K562 (cell line): ENCODE measurements at regions not wholly inside any gene's neighbourhood (a gene's known extent, or its start where the extent isn't known, plus 50 kb on each side); places are given as distances from the start of the nearest gene placed in this dataset.

ENCODE experiments used
- ATAC-seq: fragments of 200-7000 bp; cut with Tn5 transposase; 3 replicates; pipeline ENCODE4 v1.9.1; 2020; ENCODE audit warnings: moderate library complexity
- BruUV-seq: library from RNA; stranded (reverse); fragments of 400-500 nt; replicated peaks from 2 replicates; lab custom pipeline; 2021; lab: Mats Ljungman, UMichigan
- CTCF ChIA-PET: fragments of 300-600 bp; formaldehyde crosslinking; extraction: SDS; loops from one replicate; lab custom pipeline; 2021; ENCODE audit warnings: low intra/inter-chr PET ratio; lab: Yijun Ruan, JAX
- POLR2A ChIA-PET: fragments of 300-600, 350-650 bp; sonication (Branson Sonifier 250); formaldehyde crosslinking; extraction: SDS; loops from one replicate; lab custom pipeline; 2021; ENCODE audit warnings: antibody characterized with exemption, inconsistent platforms; lab: Yijun Ruan, JAX
- DNase-seq, 4 experiments: peaks; one replicate each; pipeline versions ENCODE4 v3.0.0 to v3.0.0-alpha.2; 2011 to 2018; ENCODE audit warnings: low spot score in 3 of 4, mixed read lengths in 3 of 4; ENCODE audit errors: extremely low read depth in 1 of 4
- FAIRE-seq: peaks from 2 replicates; lab custom pipeline; 2011; peaks lifted over from hg19 to GRCh38; lab: Jason Lieb, UNC
- H2AFZ ChIP-seq: 2 replicates; pipeline ENCODE4 v1.6.0; 2011; ENCODE audit warnings: low read depth, low read length, control low read depth, inconsistent platforms
- H3K27ac ChIP-seq: fragments of 200-600 bp; 3 replicates; pipeline ENCODE4 v1.8.0; 2011; ENCODE audit warnings: low read depth, mild to moderate bottlenecking, control low read depth, inconsistent platforms, low read length, moderate library complexity, mixed read lengths; ENCODE audit errors: extremely low read depth
- H3K27me3 ChIP-seq, 2 experiments: fragments of 300-600 bp in 1 of 2; 2 replicates in 1 of 2; 3 replicates in 1 of 2; pipeline versions ENCODE4 v1.6.0 to v1.8.0; 2011; ENCODE audit warnings: inconsistent platforms in 2 of 2, low read length in 2 of 2, mild to moderate bottlenecking in 1 of 2, mixed read lengths in 1 of 2, moderate library complexity in 1 of 2; ENCODE audit not compliant: control insufficient read depth in 2 of 2, insufficient read depth in 2 of 2
- H3K36me3 ChIP-seq: fragments of 300-600 bp; 3 replicates; pipeline ENCODE4 v1.8.0; 2011; ENCODE audit warnings: mild to moderate bottlenecking, low read length, inconsistent platforms; ENCODE audit not compliant: control insufficient read depth, insufficient read depth
- H3K4me1 ChIP-seq, 2 experiments: fragments of 200-600 bp in 1 of 2; replicated peaks in 1 of 2; 2 replicates in 1 of 2; 3 replicates in 1 of 2; pipeline versions ENCODE4 v1.5.1 to v1.8.0; 2011; ENCODE audit warnings: inconsistent platforms in 2 of 2, low read length in 2 of 2, mild to moderate bottlenecking in 1 of 2, mixed read lengths in 1 of 2, moderate library complexity in 1 of 2; ENCODE audit not compliant: control insufficient read depth in 2 of 2, insufficient read depth in 2 of 2
- H3K4me2 ChIP-seq: 2 replicates; pipeline ENCODE4 v1.6.1; 2011; ENCODE audit warnings: low read length, control low read depth, inconsistent platforms, mixed read lengths; ENCODE audit not compliant: insufficient read depth
- H3K4me3 ChIP-seq: fragments of 200-600 bp; sonication (generic), shearing (Covaris generic); 2 replicates; pipeline ENCODE4 v1.5.1; 2016; ENCODE audit warnings: control low read depth, inconsistent platforms
- H3K79me2 ChIP-seq: fragments of 200-600 bp; 3 replicates; pipeline ENCODE4 v1.8.0; 2011; ENCODE audit warnings: low read length, inconsistent platforms; ENCODE audit not compliant: control insufficient read depth, insufficient read depth
- H3K9ac ChIP-seq, 2 experiments: 2 replicates each; pipeline versions ENCODE4 v1.6.0 to v1.6.1; 2011; ENCODE audit warnings: low read depth in 2 of 2, low read length in 2 of 2, control low read depth in 1 of 2, inconsistent platforms in 1 of 2, mild to moderate bottlenecking in 1 of 2, mixed read lengths in 1 of 2; ENCODE audit not compliant: insufficient read depth in 1 of 2
- H3K9me1 ChIP-seq: one replicate; pipeline ENCODE4 v1.6.0; 2011; ENCODE audit warnings: inconsistent platforms, mild to moderate bottlenecking, low read length, moderate library complexity; ENCODE audit not compliant: control insufficient read depth, insufficient read depth
- H3K9me3 ChIP-seq: replicated peaks from 2 replicates; pipeline ENCODE4 v1.5.1; 2011; ENCODE audit warnings: low read depth, low read length, inconsistent platforms; ENCODE audit not compliant: control insufficient read depth, insufficient read depth
- H4K20me1 ChIP-seq: replicated peaks from 2 replicates; pipeline ENCODE4 v1.6.1; 2011; ENCODE audit warnings: low read length, inconsistent platforms, mixed read lengths; ENCODE audit not compliant: control insufficient read depth, insufficient read depth
- ATF3 ChIP-seq, 2 experiments: fragments of 450-650 bp in 1 of 2; sonication (generic) in 1 of 2; formaldehyde crosslinking in 1 of 2; IDR thresholded peaks in 1 of 2; conservative IDR thresholded peaks in 1 of 2; 2 replicates each; pipeline versions ENCODE4 v1.6.1 to v1.8.1; 2016 to 2023; ENCODE audit warnings: mild to moderate bottlenecking in 2 of 2, moderate library complexity in 2 of 2, inconsistent platforms in 1 of 2, missing genetic modification reagents in 1 of 2
- BRCA1 ChIP-seq, 2 experiments: fragments of 450-650 bp in 1 of 2; sonication (generic) in 1 of 2; formaldehyde crosslinking in 1 of 2; IDR thresholded peaks; 2 replicates each; pipeline versions ENCODE4 v1.5.0 to v1.6.1; 2017 to 2020; ENCODE audit warnings: mild to moderate bottlenecking in 1 of 2, missing genetic modification reagents in 1 of 2
- CBFB ChIP-seq: sonication (generic); formaldehyde crosslinking; IDR thresholded peaks from 2 replicates; pipeline ENCODE4 v1.4.0; 2020; ENCODE audit warnings: mild to moderate bottlenecking, missing genetic modification reagents
- CEBPB ChIP-seq: fragments of 450-650 bp; IDR thresholded peaks from 2 replicates; pipeline ENCODE4 v1.6.1; 2016; ENCODE audit warnings: missing genetic modification characterization, missing compliant biosample characterization
- CEBPG ChIP-seq, 3 experiments: fragments of 200-800 bp in 1 of 3; sonication (Bioruptor generic) in 1 of 3; sonication (generic) in 1 of 3; formaldehyde crosslinking in 1 of 3; IDR thresholded peaks in 2 of 3; conservative IDR thresholded peaks in 1 of 3; 2 replicates each; pipeline versions ENCODE4 v1.6.1 to v1.8.0; 2016 to 2022; ENCODE audit warnings: missing compliant biosample characterization in 2 of 3, missing genetic modification characterization in 2 of 3, mild to moderate bottlenecking in 1 of 3, missing genetic modification reagents in 1 of 3
- ZNF830 ChIP-seq: fragments of 250-450 bp; sonication (Bioruptor Pico); IDR thresholded peaks from 2 replicates; pipeline ENCODE4 v1.5.0; 2021; ENCODE audit warnings: mild to moderate bottlenecking
- ZSCAN32 ChIP-seq: fragments of 450-650 bp; formaldehyde crosslinking; IDR thresholded peaks from 2 replicates; pipeline ENCODE4 v1.4.0; 2020; ENCODE audit warnings: mild to moderate bottlenecking, moderate library complexity
- WGBS: fragments of 100-300 bp; shearing (Covaris generic); methylation state at CpG from one replicate; pipeline ENCODE4 v1.1.6; 2016; ENCODE audit warnings: low coverage, mixed read lengths; ENCODE audit not compliant: insufficient coverage; ENCODE audit errors: missing lambda C conversion rate; 5-methylcytosine and 5-hydroxymethylcytosine counted together
- in situ Hi-C: fragments of 300-500 bp; cut with MboI; formaldehyde crosslinking; loops from 4 replicates; pipeline ENCODE4 v1.15.0; 2018; ENCODE audit warnings: inconsistent platforms, mixed read lengths
- intact Hi-C: fragments of 100-400 bp; cut with micrococcal nuclease; formaldehyde crosslinking; loops from 2 replicates; pipeline ENCODE4 v1.14.2; 2022

DNA sequence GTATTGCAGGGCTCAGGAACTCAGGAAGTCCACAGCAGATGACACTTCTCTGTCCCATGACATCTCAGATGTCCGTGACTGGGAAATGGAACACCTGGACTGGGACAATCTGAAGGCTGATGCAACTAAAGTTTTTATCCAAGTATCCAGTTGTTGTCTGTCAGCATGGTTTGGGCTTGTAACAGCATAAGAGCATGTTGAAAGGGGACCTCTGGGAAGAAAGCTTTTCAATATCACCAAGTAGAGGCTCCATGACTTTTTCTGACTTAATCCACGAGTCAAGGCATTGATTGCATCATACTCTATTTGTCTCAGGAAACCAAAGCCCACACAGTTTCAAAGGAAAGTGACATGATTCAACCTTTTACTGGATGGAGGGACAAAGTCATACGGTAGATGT lies 807.7 kb downstream of the MTRR start:
- H3K4me3 ChIP-seq, result no peak overlapping the region
- H3K9me3 ChIP-seq, result 0 out of 2 replicates have a peak, but pooled peaks cover 2% of the 10 kb centered on the region
- no peaks in the 10 kb centered on the region for H3K36me3 ChIP-seq
- ChIA-PET CTCF (no interaction called here), POLR2A (no interaction called here)
- no peak overlapping the region for H3K4me2 ChIP-seq
- H3K9me1 ChIP-seq, result no peaks in the 10 kb centered on the region
- no peak for DNase-seq
- intact Hi-C loops (no loop called here), in situ Hi-C loops (no loop called here)
- H3K27me3 ChIP-seq, result no peaks in the 10 kb centered on the region
- ATAC-seq, result no peak
- H3K79me2 ChIP-seq, result no peaks in the 10 kb centered on the region
- no TSS peak for BruUV-seq
- FAIRE-seq, result no peak
- H4K20me1 ChIP-seq, result no peaks in the 10 kb centered on the region
- no peak overlapping the region for H3K27ac ChIP-seq
- no peak for TF ChIP-seq CEBPG (CRISPR knock-in tag; IDR thresholded peaks at IDR 0.05)
- peak; percentile 41 to 85; a peak in 3 of 4 replicates for TF ChIP-seq CEBPG (tag; conservative IDR thresholded peaks at IDR 0.05 in 1 of 2, IDR thresholded peaks at IDR 0.05 in 1 of 2)
- 0 out of 2 replicates have a peak, but pooled peaks have one; percentile 48 for TF ChIP-seq ZSCAN32 (CRISPR knock-in tag)
- TF ChIP-seq ZNF830 (CRISPR knock-in tag), result no peak
- TF ChIP-seq CBFB, result no peak
- no peak for TF ChIP-seq BRCA1 (IDR thresholded peaks at IDR 0.05)
- TF ChIP-seq BRCA1 (CRISPR knock-in tag; IDR thresholded peaks at IDR 0.05), result no peak
- TF ChIP-seq CEBPB (tag), result peak; percentile 65
- TF ChIP-seq ATF3 (IDR thresholded peaks at IDR 0.05), result peak; percentile 26; the same call in 1 of the 2 replicates
- no peak for TF ChIP-seq ATF3 (CRISPR knock-in tag; conservative IDR thresholded peaks at IDR 0.05)
- H3K4me1 ChIP-seq, result no peaks in the 10 kb centered on the region
- H3K9ac ChIP-seq, result no peak overlapping the region
- 0% methylated on average over 3 of the region's 3 CpGs for WGBS
- H2AFZ ChIP-seq, result no peak overlapping the region
